Endothelial cell of umbilical vein (primary cell): ENCODE measurements at regions not wholly inside any gene's neighbourhood (a gene's known extent, or its start where the extent isn't known, plus 50 kb on each side); places are given as distances from the start of the nearest gene placed in this dataset.

Source experiments
- BruUV-seq: library from RNA; stranded (reverse); fragments of 400-500 nt; replicated peaks from 2 replicates; lab custom pipeline; 2021; lab: Mats Ljungman, UMichigan
- CTCF ChIA-PET: fragments of 300-600, 350-600 bp; sonication (Branson Sonifier 250); formaldehyde crosslinking; loops from one replicate; lab custom pipeline; 2021; ENCODE audit warnings: antibody characterized with exemption, inconsistent platforms; lab: Charles Lee
- POLR2A ChIA-PET: fragments of 300-600, 350-600 bp; sonication (Branson Sonifier 250); formaldehyde crosslinking; loops from one replicate; lab custom pipeline; 2021; ENCODE audit warnings: antibody characterized with exemption, inconsistent platforms; lab: Charles Lee
- DNase-seq: peaks from one replicate; pipeline ENCODE4 v3.0.0-alpha.2; 2011; ENCODE audit warnings: low read depth, low spot score
- FAIRE-seq: peaks from 2 replicates; lab custom pipeline; 2011; peaks lifted over from hg19 to GRCh38; lab: Jason Lieb, UNC
- H2AFZ ChIP-seq: 2 replicates; pipeline ENCODE4 v1.6.0; 2012; ENCODE audit warnings: low read depth, low read length, control low read depth, inconsistent platforms
- H3K27ac ChIP-seq: 2 replicates; pipeline ENCODE4 v1.5.1; 2011; ENCODE audit warnings: low read depth, mild to moderate bottlenecking, control low read depth, low read length, moderate library complexity; ENCODE audit not compliant: insufficient read depth
- H3K27me3 ChIP-seq, 2 experiments: 2 replicates each; pipeline versions ENCODE4 v1.6.0 to v1.6.1; 2011; ENCODE audit warnings: low read length in 2 of 2, mixed read lengths in 1 of 2; ENCODE audit not compliant: control insufficient read depth in 2 of 2, insufficient read depth in 2 of 2
- H3K36me3 ChIP-seq, 2 experiments: 2 replicates in 1 of 2; 3 replicates in 1 of 2; pipeline ENCODE4 v1.5.1; 2011; ENCODE audit warnings: low read length in 2 of 2, mild to moderate bottlenecking in 1 of 2, moderate library complexity in 1 of 2; ENCODE audit not compliant: control insufficient read depth in 2 of 2, insufficient read depth in 2 of 2; ENCODE audit errors: extremely low read depth in 1 of 2
- H3K4me1 ChIP-seq: 3 replicates; pipeline ENCODE4 v1.5.1; 2011; ENCODE audit warnings: mild to moderate bottlenecking, low read length; ENCODE audit not compliant: control insufficient read depth, insufficient read depth; ENCODE audit errors: extremely low read depth
- H3K4me2 ChIP-seq: 2 replicates; pipeline ENCODE4 v1.6.1; 2011; ENCODE audit warnings: low read length, control low read depth, mixed read lengths; ENCODE audit not compliant: insufficient read depth
- H3K4me3 ChIP-seq, 3 experiments: fragments of 200-600 bp in 1 of 3; sonication (generic), shearing (Covaris generic) in 1 of 3; replicated peaks in 1 of 3; 2 replicates each; pipeline ENCODE4 v1.5.1; 2011 to 2016; ENCODE audit warnings: control low read depth in 3 of 3, low read length in 3 of 3, mild to moderate bottlenecking in 2 of 3, inconsistent platforms in 1 of 3, low read depth in 1 of 3, moderate library complexity in 1 of 3; ENCODE audit not compliant: insufficient read depth in 1 of 3
- H3K79me2 ChIP-seq: 2 replicates; pipeline ENCODE4 v1.6.0; 2012; ENCODE audit warnings: low read length, inconsistent platforms; ENCODE audit not compliant: control insufficient read depth, insufficient read depth
- H3K9ac ChIP-seq: replicated peaks from 2 replicates; pipeline ENCODE3; 2011; ENCODE audit warnings: low read length, control low read depth; ENCODE audit not compliant: insufficient read depth; ENCODE audit errors: extremely low read depth
- H3K9me1 ChIP-seq: replicated peaks from 3 replicates; pipeline ENCODE4 v1.6.0; 2011; ENCODE audit warnings: mild to moderate bottlenecking, low read length; ENCODE audit not compliant: control insufficient read depth, insufficient read depth; ENCODE audit errors: extremely low read depth
- H3K9me3 ChIP-seq: replicated peaks from 2 replicates; pipeline ENCODE4 v1.5.1; 2012; ENCODE audit warnings: low read length, inconsistent platforms; ENCODE audit not compliant: control insufficient read depth, insufficient read depth
- H4K20me1 ChIP-seq: replicated peaks from 2 replicates; pipeline ENCODE3; 2011; ENCODE audit warnings: mild to moderate bottlenecking, low read length; ENCODE audit not compliant: control insufficient read depth, insufficient read depth; ENCODE audit errors: extremely low read depth
- CTCF ChIP-seq, 2 donors: IDR thresholded peaks; 1 replicate in 1 of 2; 2 replicates in 1 of 2; pipeline ENCODE4 v1.5.1; 2011; ENCODE audit warnings: low read length in 2 of 2, mild to moderate bottlenecking in 2 of 2, moderate library complexity in 2 of 2, control low read depth in 1 of 2, inconsistent platforms in 1 of 2, low read depth in 1 of 2; ENCODE audit not compliant: insufficient read depth in 1 of 2; ENCODE audit errors: extremely low read depth in 1 of 2
- EZH2 ChIP-seq: IDR thresholded peaks from 2 replicates; pipeline ENCODE4 v1.6.1; 2012; ENCODE audit warnings: borderline replicate concordance, low read depth, mild to moderate bottlenecking, moderate library complexity, low read length, inconsistent platforms; ENCODE audit not compliant: severe bottlenecking
- FOS ChIP-seq: IDR thresholded peaks from 2 replicates; pipeline ENCODE4 v1.6.1; 2011; ENCODE audit warnings: mild to moderate bottlenecking, low read length, moderate library complexity, borderline replicate concordance; ENCODE audit not compliant: insufficient read depth
- GATA2 ChIP-seq: IDR thresholded peaks from 2 replicates; pipeline ENCODE4 v1.7.0; 2011; ENCODE audit warnings: low read depth, mild to moderate bottlenecking, moderate library complexity, mixed read lengths, low read length; ENCODE audit not compliant: insufficient read length, insufficient read depth
- JUN ChIP-seq: IDR thresholded peaks from 2 replicates; pipeline ENCODE4 v1.6.1; 2011; ENCODE audit warnings: borderline replicate concordance, low read depth; ENCODE audit not compliant: insufficient read length, insufficient read depth
- MAX ChIP-seq: IDR thresholded peaks from 2 replicates; pipeline ENCODE4 v1.6.1; 2011; ENCODE audit not compliant: insufficient read depth, insufficient read length
- MYC ChIP-seq: IDR thresholded peaks from one replicate; pipeline ENCODE4 v1.6.1; 2011; ENCODE audit warnings: mild to moderate bottlenecking, low read depth, low read length
- POLR2A ChIP-seq: IDR thresholded peaks from 2 replicates; pipeline ENCODE4 v1.6.1; 2012; ENCODE audit warnings: low read depth, mild to moderate bottlenecking, control low read depth, low read length
- POLR2AphosphoS5 ChIP-seq: IDR thresholded peaks from 2 replicates; pipeline ENCODE4 v1.6.1; 2012; ENCODE audit warnings: low read depth, mild to moderate bottlenecking, control low read depth, low read length, moderate library complexity; ENCODE audit not compliant: insufficient read depth
- dilution Hi-C: fragments of 300-500 bp; cut with MboI; formaldehyde crosslinking; loops from one replicate; pipeline ENCODE4 v1.15.0; 2019; ENCODE audit warnings: low sequenced_read_pairs; ENCODE audit not compliant: extremely low pct_ligation_motif_present
- intact Hi-C: fragments of 100-400 bp; cut with micrococcal nuclease; formaldehyde crosslinking; loops from one replicate; pipeline ENCODE4 v1.10.0; 2022

GRCh38 chr10:78916227-78916626 is 152.5 kb upstream of the ZMIZ1 start:
- Histone ChIP-seq H2AFZ (no peak overlapping the region), H3K4me1 (no peaks in the 10 kb centered on the region), H3K4me3 (no peak overlapping the region), H4K20me1 (no peaks in the 10 kb centered on the region), H3K9me3 (no peaks in the 10 kb centered on the region), H3K27ac (no peak overlapping the region), H3K9me1 (no peaks in the 10 kb centered on the region), H3K9ac (no peak overlapping the region), H3K4me2 (no peak overlapping the region), H3K79me2 (no peaks in the 10 kb centered on the region), H3K27me3 (peaks cover 3 to 6% of the 10 kb centered on the region in 2 experiments), H3K36me3 (no peaks in the 10 kb centered on the region)
- DNase-seq (no peak), FAIRE-seq (no peak)
- dilution Hi-C loops = no loop called here
- POLR2A ChIA-PET = no interaction called here
- intact Hi-C loops = no loop called here
- no TSS peak for BruUV-seq
- TF ChIP-seq GATA2 (no peak), CTCF (IDR thresholded peaks at IDR 0.05; ENCODE audit: extremely low read depth in 1 of 2, insufficient read depth in 1 of 2, low read depth in 1 of 2, low read length in 2 of 2) (no peak), MYC (no peak), MAX (no peak), JUN (no peak), FOS (no peak), POLR2A (no peak), EZH2 (no peak), POLR2AphosphoS5 (no peak)
- CTCF ChIA-PET = interaction anchor here (1.1 kb wide), 1 partner anchor 57 kb away, joined by 3 read pairs; no protein-coding TSS in a partner anchor
